Stimulated activated naive CD8-positive, alpha-beta T cell treated with anti-CD3 and anti-CD28 coated beads, Interleukin-15, Interleukin-2, amounts not matched to agents 100 U/mL and 50 U/mL, for 24 hours (primary cell): ENCODE measurements at regions not wholly inside any gene's neighbourhood (a gene's known extent, or its start where the extent isn't known, plus 50 kb on each side); places are given as distances from the start of the nearest gene placed in this dataset.
"Not testable (repeated sequence)": the region's sequence is repeated elsewhere in the genome, so short reads cannot be mapped to it uniquely, and the experiment has no call there.

Experiments
- ATAC-seq: fragments of 150-1000 bp; cut with Tn5 transposase; one replicate; pipeline ENCODE4 v1.10.0; 2021
- DNase-seq: peaks from one replicate; pipeline ENCODE4 v3.0.0; 2021

DNA sequence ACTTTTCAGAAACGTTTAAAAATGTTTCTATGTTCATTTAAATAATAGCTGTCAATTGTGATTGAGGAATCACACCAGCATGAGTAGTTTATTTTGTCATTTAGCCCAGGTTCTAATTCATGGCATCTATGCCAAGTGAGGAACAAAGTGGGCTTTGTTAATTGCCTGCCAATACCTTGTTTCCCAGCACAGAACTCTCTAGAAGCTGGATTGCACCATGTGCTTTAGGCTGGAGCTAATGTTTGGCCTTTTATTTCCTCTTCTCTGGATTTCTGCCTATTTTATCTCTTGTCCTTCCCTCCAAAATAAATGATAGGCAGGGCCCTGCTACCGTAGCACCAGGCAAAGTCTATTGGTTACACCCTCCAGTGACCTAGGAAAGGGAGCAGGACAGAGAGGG, 109.9 kb upstream of the ITGB1 start:
- DNase-seq (no peak), ATAC-seq (no peak)

GRCh38 chr10:33067481-33067880, 109.5 kb upstream of the ITGB1 start:
- DNase-seq: no peak
- ATAC-seq: no peak

GRCh38 chr10:33066558-33067236, 108.7 kb upstream of the ITGB1 start:
- no peak for DNase-seq
- no peak for ATAC-seq

- ATAC-seq: no peak
- DNase-seq: no peak
These were observed 107.1 kb upstream of the ITGB1 start for GRCh38 chr10:33065111-33065510.

DNA sequence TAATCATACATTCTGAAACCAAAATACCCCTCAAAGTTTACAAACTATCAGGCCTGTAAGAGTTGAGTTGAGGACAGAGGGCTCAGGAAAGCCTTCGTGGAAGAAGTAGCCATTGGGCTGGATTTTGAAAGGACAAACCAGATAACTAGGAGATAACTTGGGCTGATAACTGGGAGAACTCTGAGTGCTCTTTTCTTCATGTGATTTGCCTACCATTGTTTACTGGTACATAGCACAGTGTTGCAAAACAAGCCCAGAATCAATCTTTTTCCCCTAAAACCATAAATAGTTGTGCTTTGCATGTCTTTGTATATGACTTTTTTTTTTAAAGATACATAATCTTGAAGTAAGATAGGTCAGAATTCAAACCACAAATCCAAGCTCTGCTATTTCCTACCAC, 106.7 kb upstream of the ITGB1 start:
- no peak for ATAC-seq

GRCh38 chr10:33057620-33058019, 99.6 kb upstream of the ITGB1 start:
- ATAC-seq: no peak
- DNase-seq: no peak

More for the DNA sequence above, 106.7 kb upstream of the ITGB1 start:
- DNase-seq: no peak

DNA sequence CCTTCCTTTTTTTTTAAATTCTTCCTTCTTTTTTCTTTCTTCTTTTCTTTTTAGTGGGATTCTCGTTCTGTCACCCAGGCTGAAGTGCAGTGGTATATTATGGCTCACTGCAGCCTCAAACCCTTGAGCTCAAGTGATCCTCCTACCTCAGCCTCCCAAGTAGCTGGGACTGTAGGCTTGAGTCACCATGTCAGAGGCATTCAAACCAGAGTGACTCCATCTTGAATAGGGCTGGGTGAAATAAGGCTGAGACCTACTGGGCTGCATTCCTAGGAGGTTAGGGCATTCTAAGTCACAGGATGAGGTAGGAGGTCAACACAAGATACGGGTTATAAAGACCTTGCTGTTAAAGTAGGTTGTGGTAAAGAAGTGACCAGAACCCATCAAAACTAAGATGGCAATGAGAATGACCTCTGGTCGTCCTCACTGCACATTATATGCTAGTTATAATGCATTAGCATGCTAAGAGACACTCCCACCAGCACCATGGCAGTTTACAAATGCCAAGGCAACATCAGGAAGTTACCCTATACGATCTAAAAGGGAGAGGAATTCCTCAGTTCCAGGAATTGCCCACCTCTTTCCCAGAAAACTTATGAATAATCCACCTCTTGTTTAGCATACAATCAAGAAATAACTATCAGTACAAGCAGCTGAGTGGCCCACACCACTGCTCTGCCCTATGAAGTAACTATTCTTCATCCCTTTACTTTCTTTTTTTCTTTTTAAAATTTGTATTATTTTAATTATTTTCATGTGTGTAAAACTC, 99.0 kb upstream of the ITGB1 start:
- DNase-seq (no peak), ATAC-seq (no peak)

DNA sequence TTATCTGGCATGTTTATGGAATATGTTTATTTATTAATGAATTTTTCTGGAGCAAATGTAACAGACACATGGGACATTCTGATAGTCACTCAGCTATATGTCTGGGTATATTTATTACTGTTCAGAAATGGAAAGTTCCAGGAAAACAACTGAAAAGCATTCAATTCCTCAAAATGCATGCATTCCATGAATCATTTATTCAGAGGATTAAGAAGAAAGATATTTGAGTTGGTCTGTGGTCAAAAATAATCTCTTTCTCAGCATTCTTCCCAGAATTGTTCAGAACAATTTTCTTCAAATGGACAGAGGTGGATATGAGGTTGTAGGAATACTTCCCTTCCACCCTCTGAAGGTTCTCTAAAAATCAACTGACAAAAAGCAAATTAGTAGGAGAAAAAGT, 97.6 kb upstream of the ITGB1 start:
- no peak for ATAC-seq
- no peak for DNase-seq

- ATAC-seq (no peak), DNase-seq (no peak)
These were observed 95.1 kb upstream of the ITGB1 start for GRCh38 chr10:33052915-33053810.

- ATAC-seq (no peak), DNase-seq (no peak)
These were observed 94.3 kb upstream of the ITGB1 start for GRCh38 chr10:33052263-33052875.

DNA sequence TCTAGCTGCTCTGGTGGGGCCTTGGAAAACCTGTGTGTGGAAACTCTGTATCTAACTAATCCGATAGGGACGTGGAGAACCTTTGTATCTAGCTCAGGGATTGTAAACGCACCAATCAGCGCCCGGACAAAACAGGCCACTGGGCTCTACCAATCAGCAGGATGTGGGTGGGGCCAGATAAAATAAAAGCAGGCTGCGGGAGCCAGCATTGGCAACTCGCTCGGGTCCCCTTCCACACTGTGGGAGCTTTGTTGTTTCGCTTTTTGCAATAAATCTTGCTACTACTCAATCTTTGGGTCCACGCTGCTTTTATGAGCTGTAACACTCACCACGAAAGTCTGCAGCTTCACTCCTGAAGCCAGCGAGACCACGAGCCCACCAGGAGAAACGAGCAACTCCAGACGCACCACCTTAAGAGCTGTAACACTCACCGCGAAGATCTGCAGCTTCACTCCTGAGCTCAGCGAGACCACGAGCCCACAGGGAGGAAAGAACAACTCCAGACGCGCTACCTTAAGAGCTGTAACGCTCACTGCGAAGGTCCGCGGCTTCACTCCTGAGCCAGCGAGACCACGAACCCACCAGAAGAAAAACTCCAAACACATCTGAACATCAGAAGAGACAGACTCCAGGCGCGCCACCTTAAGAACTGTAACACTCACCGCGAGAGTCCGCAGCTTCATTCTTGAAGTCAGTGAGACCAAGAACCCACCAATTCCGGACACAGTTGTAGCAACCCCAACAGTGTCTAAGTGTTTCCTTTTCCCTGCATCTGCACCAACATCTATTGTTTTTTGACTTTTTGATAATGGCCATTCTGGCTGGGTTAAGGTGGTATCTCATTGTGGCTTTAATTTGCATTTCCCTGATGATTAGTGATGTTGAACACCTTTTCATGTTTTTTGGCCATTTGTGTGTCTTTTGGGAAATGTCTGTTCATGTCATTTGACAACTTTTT, 92.2 kb upstream of the ITGB1 start:
- not testable (repeated sequence) for DNase-seq, ATAC-seq

DNA sequence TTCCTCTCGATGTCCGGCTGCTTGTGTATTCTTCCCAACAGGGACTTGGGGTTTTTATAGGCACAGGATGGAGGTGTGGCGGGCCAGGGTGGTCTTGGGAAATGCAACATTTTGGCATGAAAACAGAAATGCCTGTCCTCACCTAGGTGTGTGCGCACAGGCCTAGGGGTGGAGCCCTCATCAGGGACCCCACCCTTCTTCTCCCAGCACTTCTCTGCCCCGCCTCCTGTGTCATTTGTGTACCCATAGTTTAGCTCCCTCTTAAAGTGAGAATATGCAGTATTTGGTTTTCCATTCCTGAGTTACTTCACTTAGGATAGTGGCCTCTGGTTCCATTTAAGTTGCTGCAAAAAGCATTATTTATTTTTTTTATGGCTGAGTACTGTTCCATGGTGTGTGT, 90.2 kb upstream of the ITGB1 start:
- ATAC-seq (no peak), DNase-seq (no peak)

DNA sequence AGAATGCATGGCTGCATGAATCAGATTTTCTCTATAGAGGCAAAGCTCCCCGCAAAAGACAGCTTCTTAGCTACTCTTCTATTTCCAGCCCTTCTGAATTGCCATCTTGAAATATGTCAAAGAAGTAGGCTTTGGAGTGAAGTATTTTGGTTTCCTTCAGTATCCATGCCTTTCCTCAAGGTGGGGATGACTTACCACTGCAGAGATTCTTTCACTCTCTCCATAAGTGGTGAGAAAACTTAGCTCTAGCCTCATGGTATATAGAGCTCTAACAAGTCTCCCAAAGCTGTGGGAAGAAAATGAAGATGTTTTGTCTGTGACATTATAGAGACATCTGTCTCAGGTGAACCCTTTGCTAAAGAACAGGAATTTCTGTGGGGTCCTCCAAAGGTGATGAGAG, 89.6 kb upstream of the ITGB1 start:
- no peak for ATAC-seq
- DNase-seq: no peak

GRCh38 chr10:33046792-33047191, 88.8 kb upstream of the ITGB1 start:
- DNase-seq (no peak), ATAC-seq (peak; percentile 71)

DNA sequence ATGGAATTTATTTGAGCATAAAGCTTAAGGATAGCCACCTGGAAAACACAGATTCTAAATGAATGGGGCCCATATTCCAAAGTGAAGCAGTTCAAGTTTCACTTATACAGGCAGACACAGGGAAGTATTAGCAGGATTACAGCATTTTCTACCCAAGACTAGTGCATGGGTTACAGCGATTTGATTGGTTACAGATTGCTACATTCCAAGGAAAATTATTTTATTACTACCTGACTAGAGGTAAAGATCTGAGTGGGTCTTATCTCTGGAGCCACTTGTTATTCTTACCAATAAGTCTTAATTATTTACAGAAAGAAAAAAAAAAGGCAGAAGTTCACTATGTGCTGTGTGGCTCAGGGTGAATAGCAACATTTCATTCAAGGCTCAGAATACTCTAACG, 87.4 kb upstream of the ITGB1 start:
- DNase-seq (no peak), ATAC-seq (no peak)

- ATAC-seq: no peak
- DNase-seq: no peak
These were observed 84.5 kb upstream of the ITGB1 start for GRCh38 chr10:33042565-33042964.

GRCh38 chr10:33041783-33042437, 83.9 kb upstream of the ITGB1 start:
- ATAC-seq: no peak
- DNase-seq: no peak

DNA sequence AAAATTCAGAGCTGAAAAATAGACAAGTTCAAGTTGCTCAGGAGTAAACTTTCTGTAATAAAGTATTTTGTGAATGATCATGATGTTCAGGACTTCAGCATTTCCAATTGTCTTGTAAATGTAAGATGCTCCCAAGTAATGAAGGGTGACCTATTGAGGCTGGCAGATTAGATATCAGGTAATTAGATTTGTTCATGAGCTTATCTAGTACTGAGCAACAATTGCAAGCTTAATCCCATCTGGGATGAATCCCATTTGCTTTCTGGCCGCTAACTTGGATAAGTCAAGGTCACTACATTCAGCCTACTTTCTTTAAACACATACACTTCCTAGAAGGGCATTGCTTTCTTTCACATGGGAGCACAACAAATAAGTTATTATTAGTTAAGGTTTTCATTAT, 82.4 kb upstream of the ITGB1 start:
- no peak for DNase-seq
- ATAC-seq: no peak

GRCh38 chr10:33039181-33039580, 81.2 kb upstream of the ITGB1 start:
- no peak for DNase-seq
- ATAC-seq: no peak

- ATAC-seq: no peak
These were observed 80.6 kb upstream of the ITGB1 start for GRCh38 chr10:33038672-33039071.

DNA sequence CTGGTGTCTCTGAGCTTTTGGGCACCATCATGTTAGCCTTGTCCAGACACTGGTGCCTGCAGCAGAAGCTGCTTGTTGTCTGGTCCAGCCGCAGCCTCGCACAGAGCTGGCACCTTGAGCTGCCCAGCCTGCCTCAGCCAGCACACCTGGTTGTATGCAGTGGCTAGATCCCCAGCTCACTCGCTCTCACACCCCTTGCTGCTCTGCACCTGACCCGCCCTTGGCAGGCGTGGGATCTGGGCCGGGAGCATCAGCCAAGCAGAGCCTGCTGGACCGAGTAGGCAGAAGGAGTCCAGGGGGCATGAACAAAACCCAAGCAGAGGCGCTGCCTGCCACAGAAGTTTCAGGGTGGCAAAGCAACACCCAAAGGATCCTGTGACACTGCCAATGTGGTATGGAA, 79.7 kb upstream of the ITGB1 start:
- no peak for DNase-seq
- no peak for ATAC-seq

More at GRCh38 chr10:33038672-33039071, 80.6 kb upstream of the ITGB1 start:
- DNase-seq: no peak
